ENCODE measurements at regions not wholly inside any gene's neighbourhood (a gene's known extent, or its start where the extent isn't known, plus 50 kb on each side); places are given as distances from the start of the nearest gene placed in this dataset.

DNA sequence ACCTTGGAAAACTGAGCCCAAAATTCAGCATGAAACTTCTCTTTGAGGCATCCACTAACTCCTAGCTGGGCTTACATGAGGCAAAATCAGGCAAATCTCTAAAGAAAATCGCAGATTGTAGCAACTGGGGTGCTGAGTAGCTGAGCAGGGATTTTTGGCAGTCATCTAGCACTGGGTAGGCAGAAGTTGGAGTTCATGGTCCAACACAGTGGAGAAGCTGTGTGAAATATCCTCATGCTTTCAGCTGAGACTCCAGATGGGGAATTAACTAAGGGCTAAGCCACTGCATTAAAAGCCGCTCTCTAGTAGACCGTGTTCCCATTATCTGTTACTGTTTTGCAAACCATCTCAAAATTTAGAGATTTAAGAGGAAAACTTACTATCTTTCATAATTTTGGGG, 240.1 kb upstream of the PHYHIPL start:
- no peak for DNase-seq

DNA sequence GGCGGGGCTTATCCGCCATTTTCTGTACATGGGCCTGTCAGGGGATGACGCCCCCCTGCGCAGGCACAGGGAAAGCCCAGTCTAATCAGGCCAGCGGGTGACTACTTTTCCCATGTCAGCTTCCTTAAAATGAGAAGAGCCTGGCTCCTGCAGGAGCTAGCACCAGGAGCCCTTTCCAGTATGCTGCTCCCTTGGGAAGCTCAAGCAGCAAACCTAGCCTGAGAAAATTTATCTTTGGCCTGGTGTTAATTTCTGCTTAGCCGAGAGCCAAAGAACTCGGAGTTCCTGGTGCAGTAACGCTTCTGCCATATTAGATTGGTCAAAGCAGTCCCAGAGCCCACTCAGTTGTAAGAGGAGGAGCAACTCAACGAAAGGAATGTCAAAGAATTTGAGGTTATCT, 239.0 kb upstream of the PHYHIPL start:
- DNase-seq = no peak

DNA sequence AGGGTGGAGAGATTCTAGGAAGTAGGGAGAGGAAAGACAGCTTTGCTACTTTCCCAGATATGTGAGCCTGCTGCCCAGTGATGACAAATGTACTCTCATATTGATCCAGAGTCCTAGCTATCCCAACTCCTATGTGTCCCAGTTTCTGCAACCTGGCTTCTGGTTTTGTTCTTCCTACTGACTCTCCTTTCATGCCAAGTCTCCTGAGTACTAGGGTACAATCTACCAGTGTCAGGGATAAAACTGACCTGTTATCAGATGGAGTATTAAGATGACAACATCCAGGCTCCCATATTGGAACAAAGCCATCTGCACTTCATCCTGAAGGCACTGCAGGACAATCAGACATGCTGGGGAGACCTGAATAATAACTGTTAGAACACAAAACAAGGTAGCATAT, 233.7 kb upstream of the PHYHIPL start:
- DNase-seq = no peak

DNA sequence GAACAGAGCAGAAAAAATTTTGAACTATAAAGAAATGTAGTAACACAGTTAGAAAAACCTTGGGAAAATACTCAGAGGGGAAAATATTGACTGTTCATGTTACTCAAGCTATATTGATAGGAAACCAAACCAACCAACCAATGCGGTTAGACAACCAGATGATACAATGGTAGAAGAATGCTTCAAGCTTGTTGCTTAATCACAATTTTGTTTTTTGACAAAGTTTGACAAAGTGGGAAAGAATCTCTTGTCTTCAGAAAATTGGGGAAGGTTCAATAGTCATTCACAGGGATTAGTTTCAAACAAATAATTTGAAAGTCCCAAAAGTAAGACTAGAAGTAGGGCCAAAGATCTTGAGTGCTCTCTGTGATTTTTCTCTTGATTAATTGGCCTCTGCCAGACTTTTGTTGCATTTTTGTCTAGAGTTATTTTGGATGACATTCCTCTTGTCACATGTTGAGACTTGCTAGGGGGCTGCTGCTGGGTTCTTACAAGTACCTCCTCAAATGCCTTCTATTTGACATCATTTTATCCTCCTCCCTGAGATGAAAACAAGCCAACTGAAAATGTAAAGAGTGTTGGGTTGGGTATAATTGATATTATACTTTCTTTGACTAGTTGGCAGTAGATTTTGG, 233.1 kb upstream of the PHYHIPL start:
- DNase-seq = no peak

DNA sequence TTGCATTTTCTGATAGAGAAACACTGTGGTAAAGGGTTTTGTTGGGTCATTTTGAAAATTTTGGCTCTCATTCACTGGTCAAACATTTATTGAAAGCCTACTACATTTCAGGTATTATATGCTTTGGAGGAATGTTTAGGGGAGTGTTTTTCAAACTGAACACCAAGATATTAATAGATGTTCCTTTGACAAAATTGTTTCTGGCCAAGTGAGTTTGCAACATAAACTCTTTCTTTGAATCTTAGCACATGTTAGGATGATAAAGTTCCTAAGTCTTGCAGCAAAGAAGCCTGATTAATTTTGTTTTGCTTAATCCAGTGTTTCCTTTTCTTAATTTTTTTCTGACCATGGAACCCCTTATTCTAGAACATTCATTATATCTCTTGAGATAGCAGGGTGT, 232.5 kb upstream of the PHYHIPL start:
- DNase-seq = no peak

DNA sequence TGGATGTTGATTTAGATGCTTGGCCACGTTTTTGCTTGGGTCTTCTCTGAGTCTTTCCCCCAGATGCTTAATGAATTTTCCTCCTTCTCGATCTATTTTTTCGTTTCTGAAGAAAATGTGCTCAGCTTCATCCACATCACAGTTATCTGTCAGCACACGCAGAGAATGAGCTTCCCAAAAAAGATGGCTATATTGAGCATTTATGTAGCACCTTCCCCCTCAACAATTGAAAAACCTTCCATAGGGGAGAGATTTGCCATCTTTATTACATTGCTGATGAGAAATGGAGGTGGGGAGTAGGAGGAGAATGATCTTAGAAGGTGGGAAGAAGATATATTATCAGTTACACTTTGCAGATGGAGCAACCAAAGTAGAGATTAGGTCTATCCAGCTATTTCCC, 228.1 kb upstream of the PHYHIPL start:
- no peak for DNase-seq

DNA sequence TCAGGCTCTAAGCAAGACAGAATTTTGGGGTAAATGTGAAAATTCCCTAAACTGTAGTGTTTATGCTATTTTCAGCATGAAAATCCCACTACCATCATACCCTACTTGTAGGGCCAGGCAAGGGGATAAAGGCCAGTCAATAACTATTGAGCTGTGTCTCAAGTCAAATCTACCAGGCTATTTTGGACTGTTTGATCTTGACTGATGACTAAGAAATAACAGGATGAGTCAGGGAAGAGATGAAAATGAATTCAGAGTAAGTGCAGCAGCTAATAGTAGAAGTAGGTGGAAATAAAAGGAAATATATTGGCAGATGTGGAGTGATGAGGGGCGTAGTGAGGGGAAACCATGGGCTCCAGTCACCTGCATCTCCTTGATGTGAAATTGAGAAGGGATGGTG, 225.8 kb upstream of the PHYHIPL start:
- DNase-seq = no peak

DNA sequence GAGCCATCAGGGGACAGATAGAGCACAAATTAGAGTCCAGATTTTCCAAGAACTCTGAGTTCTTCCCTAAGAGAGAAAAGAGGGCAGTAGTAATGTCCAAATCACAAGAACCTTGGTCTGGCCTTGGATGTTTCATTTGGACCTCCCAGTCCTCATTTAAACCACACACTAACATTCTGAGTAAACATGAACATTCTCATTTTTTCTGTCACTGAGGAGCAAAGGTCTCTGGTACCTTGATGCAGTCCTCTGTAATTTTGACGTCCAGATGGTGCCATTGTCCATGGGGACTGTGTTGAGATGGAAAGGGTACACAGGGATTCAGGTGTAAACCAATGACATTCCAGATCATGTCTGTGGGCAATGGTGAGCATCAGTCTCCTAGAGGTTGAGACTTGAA, 225.4 kb upstream of the PHYHIPL start:
- DNase-seq = no peak

DNA sequence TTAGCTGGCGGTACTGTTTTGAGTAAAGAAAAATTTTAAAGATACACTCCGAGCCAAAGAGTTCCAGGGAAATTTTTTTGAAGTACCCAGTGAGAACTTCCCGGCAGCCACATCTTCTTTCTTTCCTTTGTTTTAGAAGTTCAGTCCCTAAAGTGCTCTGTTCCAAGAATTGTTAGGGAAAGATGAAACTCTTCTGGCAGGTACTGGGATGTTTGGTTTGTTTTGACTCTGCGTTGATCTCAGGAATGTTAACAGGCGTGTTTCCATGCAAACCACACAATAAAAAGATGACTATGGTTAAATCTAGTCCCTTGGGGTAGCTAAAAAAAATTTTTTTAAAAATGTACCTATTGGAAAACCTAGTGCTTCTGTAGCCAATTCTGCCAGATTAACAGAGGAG, 224.7 kb upstream of the PHYHIPL start:
- no peak for DNase-seq

DNA sequence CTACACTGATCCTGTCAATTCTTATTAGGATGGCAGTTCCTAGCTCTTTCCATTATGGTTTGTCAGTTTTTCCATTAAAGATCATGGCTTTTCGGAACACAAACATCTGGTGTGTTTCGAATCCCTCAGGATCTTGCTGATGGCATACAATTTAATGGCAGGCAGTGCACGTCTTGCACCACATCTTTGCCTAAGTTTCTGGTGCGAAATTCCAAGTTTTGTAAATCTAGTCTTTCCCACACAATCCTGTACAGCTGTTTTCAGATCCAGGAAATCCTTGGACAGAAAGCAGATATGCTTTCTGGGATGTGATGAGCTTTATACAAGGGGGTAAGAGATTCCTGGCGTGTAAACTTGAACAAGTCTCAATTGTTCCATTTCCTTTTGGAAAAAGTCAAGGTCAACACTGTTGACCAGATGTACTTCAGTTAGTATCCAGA, 224.3 kb upstream of the PHYHIPL start:
- DNase-seq = no peak

DNA sequence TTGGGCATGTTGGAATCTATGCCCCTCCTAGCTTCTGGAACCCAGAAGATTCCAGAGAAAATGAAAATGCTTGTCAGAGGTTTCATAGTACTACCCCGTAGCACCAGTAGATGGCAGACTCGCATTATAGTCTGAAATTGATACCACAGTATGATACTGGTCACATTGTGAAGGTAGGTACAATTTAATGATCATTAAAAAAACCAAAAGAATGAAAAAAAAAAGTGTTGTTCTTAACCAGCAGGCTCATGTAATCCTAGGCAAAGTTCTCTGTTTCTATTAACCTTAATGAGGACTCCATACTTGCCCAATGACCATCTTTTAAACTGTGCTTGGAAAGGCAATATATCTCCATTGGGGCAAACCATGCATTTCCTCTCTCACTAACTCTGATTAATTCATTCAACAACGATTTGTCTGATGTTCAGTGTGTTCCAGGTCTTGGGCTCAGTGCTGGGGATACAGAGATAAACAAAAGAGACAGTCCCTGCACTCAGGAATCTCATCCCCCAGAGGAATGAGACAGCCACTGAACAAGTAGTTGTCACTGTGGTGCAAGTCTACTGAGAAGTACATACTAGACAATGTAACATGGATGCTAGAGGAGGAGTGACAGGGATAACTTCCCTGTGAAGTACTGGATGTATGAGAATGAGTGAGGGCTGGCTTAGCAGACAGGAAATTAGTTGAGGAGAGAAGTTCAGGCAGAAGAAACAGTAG, 223.5 kb upstream of the PHYHIPL start:
- peak; percentile 49 to 59 for DNase-seq

DNA sequence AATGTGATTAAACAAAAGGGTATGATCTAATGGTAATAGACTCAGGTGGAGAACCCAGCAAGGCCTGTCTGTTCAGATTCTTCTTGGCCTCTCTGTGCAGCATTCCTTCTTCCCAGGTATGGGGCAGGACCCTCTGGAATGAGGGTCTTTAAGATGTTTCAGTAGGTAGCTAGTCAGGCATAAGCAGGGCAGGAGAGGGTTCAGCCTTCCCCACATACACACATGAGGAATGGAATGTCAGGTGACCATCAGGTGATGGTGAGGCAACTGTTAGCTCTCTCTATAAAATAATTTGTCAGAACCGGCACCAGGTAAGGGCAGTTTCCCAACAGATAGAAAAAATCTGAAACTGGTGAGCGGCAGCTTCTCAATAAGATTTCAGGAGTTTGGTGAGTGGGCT, 222.3 kb upstream of the PHYHIPL start:
- no peak for DNase-seq

DNA sequence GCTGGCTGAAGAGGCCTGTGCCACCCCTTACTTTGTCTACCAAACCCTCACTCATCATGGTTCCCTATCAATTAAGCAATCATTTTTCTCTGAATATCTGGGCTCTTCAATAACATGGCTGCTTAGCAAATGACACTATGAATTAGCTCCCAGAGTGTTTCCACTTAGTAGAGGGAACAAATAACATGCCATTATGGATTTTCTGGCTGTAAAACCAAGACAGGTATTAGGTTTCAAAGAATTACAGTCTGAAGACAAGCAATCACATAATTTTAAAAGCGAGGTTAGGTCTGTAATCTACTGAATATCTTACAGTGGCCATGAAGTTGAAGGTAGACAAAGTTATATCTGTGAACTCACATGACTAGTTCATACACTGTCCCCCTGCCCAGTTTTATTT, 220.8 kb upstream of the PHYHIPL start:
- no peak for DNase-seq

DNA sequence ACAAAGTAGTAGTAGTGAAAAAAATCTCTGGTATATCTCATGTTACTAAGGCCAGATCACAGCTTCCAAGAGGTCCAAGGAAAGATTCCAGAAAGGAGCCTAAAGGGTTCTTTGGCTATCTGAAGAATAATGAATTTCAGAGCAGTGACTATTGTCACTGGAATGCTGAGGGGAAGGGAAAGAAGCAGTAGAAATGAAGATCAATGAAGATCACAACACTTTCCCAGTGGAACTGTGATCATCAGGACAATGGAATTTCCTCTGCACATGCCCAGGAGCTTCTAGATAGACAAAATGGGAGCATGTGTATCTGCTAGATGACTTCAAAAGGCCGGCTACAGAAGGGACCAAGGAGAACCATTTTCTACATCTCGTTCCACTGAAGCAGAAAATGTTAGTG, 219.5 kb upstream of the PHYHIPL start:
- DNase-seq = no peak

DNA sequence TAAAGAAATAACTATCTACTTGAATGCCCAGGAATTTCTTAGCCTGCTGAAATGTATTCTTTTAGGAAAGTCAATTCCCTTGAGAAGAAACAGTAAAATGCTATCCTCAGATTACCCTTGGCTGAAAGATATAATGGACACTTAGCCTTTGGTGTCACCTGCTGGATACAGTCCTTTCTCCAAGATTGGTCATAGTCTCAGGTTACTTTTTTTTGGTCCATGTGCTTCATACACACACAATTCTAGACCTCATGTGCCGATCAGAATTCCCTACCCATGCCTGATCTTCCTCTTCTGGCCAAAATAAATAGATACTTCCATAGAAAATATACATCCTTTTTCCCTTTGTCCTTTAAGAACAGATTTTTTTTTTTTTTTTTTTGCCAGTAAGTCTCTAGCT, 218.9 kb upstream of the PHYHIPL start:
- no peak for DNase-seq

DNA sequence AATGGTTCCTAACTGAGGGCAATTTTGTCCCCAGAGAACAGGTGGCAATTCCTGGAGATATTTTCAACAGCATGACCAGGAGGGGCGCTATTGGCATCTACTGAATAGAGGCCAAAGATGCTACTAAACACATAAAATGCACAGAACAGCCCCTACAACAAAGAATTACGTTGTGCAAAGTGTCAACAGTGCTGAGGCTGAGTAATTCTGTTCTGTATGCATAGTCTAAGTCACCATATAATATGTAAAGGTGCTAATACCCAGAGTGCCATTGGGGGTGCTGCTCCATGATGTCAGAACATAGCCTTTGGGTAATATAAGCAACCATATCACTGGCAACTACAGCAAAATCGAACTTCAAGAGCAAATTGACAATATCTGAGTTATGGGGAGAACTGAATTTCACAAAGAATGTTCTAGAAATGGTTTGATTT, 213.3 kb upstream of the PHYHIPL start:
- DNase-seq = peak; percentile 60 to 70

DNA sequence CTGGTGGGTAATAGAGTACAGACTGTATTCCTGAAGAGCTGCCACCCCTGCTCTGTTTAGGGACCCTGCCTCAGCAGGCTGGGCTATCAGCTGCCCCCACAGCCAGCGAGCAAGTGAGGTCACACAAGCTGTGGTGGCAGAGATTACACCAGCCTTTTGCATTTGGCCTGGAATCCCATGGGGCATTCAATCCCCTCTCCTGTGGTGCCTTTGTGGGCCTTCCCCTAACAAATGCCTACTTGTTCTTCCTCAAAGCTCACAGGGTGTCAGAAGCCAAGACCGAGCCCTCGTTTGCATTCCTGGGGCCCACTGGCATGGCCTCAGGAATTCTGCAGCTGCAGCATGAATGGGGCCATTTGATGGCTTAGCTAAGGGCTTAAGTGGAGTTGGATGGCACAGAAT, 212.7 kb upstream of the PHYHIPL start:
- peak; percentile 96 to 98 for DNase-seq

DNA sequence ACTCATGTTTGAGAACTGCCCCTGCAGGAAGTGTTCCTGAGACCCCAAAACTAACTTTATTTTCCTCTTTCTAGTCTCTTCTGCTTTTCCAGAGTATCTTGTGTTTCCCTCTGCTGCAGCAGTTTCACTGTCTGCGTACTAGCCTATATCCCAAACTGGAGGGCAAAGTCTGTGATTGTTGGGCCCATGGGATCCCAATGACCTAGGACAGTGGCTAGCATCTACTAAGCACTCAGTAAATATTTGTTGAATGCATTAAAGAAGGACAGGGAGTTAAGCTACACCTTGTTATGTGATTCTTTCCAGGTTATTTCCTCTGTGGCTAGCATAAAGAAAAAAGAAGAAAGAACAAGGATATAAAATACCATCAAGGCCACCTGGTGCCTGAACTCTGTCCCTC, 210.6 kb upstream of the PHYHIPL start:
- DNase-seq = no peak

DNA sequence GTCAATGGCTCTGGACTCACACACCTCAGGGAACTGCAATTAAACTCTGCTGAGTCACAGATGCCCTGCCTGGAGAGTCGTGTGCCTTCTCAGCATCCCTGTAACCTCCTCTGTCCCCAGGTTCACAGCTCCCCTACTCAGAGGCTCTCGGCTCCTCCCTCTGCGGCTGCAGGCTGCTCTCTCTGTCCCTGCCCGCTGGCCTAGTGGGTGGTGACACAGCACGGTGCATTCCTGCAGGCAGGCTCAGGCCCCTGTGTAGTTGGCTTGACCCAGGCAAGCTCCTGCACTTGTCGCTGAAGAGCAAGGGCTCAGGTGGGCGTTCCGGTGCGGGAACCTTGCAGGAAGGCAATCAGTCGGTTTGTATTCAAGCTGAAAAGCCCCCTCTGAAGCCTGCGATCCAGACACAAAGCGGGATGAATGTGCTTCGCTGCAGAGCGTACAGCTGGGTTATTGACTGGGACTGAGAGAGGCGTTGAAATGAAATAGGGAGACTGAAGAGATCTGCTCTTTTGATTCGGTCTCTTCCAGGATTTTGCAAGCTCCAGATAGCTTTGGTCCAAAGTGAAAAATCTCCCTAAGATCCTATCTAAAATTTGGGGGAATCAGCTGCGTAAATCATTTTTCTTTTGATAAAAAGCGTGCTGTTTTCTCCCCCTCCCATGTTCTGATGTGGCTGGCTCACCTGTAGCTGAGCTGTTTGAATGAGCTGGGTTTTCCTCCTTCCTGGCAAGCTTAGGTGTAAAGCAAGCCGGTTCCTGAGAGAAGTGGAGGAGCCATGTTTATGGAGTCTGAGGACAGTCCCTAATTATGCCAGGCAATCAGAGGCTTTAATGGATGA, 208.7 kb upstream of the PHYHIPL start:
- DNase-seq = peak; percentile 76 to 80

DNA sequence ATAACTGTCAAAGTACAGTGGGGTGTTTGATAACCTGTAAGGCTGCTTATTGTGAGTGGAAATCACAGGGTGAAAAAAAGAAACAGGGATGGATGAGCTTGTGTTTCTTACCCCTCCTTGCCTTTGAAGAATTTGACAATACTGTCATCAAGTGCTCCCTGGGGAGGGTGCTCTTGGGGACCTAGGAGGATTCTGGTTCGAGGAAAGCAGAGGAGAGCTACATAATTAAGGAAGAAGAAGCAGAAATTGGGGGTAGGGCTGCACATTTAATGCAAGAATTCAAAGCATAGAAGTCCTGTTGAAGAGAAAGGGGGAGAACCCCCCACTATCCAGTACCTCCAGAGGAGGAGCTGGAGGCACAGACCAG, 208.1 kb upstream of the PHYHIPL start:
- DNase-seq = no peak

DNA sequence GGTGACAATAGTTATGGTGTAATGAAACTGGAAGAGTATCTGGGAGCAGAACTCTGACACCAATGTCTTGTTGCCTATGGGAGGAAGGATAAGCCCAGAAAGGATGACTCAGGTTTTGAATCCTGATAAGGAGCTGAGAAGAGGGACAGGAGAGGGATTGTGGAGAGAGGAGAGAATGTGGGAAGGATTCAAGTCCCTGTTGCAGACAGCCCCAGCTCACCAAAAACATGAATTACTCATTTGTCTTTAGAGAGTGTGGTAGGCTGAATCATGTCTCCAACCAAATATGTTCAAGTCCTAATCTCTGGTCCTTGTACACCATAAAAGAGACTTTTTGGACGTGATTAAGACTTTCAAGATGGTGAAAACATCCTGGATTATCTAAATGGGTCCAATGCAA, 206.9 kb upstream of the PHYHIPL start:
- DNase-seq = no peak

DNA sequence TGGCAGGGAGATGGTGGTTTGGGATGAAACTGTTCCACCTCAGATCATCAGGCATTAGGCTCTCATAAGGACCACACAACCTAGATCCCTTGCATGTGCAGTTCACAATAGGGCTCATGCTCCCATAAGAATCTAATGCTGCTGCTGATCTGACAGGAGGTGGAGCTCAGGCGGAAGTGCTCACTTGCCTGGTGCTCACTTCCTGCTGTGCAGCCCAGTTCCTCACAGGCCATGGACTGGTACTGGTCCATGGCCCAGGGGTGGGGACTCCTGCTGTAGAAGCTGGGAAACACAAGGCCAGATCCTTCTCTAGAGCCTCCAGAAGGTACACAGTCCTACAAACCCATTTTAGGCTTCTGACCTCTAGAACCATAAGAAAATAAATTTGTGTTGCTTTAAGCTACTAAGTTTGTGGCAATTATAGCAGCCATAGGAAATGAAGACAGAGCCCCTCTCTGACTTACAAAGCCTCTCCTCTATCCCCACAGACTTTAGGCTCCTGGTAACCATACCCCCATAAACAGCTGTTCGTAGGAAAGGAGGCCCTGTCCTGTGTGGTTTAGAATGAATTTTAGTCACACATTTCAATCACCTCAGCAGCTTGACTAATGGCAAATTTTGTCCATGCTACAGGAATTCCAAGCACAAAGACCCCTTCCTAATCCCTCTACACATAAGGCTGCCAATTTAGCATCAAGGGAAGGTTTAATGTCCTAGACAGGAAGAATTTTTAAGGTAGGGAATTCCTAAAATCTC, 206.1 kb upstream of the PHYHIPL start:
- no peak for DNase-seq

DNA sequence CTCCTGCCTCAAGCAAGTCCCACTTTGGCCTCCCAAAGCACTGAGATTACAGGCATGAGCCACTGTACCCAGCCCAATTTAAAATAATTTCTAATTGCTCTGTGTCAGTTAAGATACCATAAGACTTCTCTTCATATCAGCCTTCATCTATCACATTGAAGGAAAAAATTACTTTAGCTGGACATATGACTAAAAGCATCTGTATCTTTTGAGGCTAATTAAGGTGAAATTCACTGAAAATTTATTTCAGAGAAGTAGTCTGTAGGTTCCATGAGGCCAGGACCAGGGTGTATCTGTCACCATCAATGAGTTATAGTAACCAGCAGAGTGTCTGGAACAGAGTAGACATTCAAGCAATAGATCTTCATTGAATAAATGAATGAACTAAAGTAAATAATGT, 205.2 kb upstream of the PHYHIPL start:
- DNase-seq = no peak

All from hippocampal formation (tissue), 2 donors.